ENCODE measurements at regions not wholly inside any gene's neighbourhood (a gene's known extent, or its start where the extent isn't known, plus 50 kb on each side); places are given as distances from the start of the nearest gene placed in this dataset.

GRCh38 chr16:5196204-5196603 is 98.6 kb upstream of the EEF2KMT start:
- Histone ChIP-seq H3K4me3 (no peak overlapping the region), H3K36me3 (no peaks in the 10 kb centered on the region), H3K27me3 (peaks cover 0 to 4% (median 0%) of the 10 kb centered on the region in 4 donors), H3K4me1 (no peaks in the 10 kb centered on the region), H3K27ac (no peak overlapping the region), H3K9me3 (no peaks in the 10 kb centered on the region)
- ATAC-seq, result no peak
- TF ChIP-seq CTCF (IDR thresholded peaks at IDR 0.05), result no peak
- no peak for FAIRE-seq
- intact Hi-C loops (cut with DNase I), result no loop called here
- no peak for DNase-seq
- WGBS, 2 donors, result 58 to 78% methylated on average over 3 of the region's 3 CpGs

- DNase-seq (no peak), ATAC-seq (no peak), FAIRE-seq (no peak)
- H3K9me3 ChIP-seq, result no peaks in the 10 kb centered on the region
- peaks cover 0 to 4% (median 0%) of the 10 kb centered on the region in 4 donors for H3K27me3 ChIP-seq
- no peak overlapping the region for H3K27ac ChIP-seq
- TF ChIP-seq CTCF (IDR thresholded peaks at IDR 0.05), result no peak
- H3K4me3 ChIP-seq, result no peak overlapping the region
- 53 to 56% methylated on average over 11 of the region's 11 CpGs for WGBS, 2 donors
- H3K36me3 ChIP-seq, result no peaks in the 10 kb centered on the region
- intact Hi-C loops (cut with DNase I), result no loop called here
- no peaks in the 10 kb centered on the region for H3K4me1 ChIP-seq
These were observed 96.3 kb upstream of the EEF2KMT start for GRCh38 chr16:5193861-5194260.

GRCh38 chr16:5188989-5189352 is 91.4 kb upstream of the EEF2KMT start:
- DNase-seq, result no peak
- ATAC-seq, result no peak
- H3K9me3 ChIP-seq, result no peaks in the 10 kb centered on the region
- no peak for FAIRE-seq
- no peak for TF ChIP-seq CTCF (IDR thresholded peaks at IDR 0.05)
- intact Hi-C loops (cut with DNase I), result no loop called here
- no peaks in the 10 kb centered on the region for H3K36me3 ChIP-seq
- H3K4me3 ChIP-seq, result no peak overlapping the region
- no peaks in the 10 kb centered on the region for H3K4me1 ChIP-seq
- H3K27ac ChIP-seq, result no peak overlapping the region
- H3K27me3 ChIP-seq, result no peaks in the 10 kb centered on the region
- 67 to 76% methylated on average over 1 of the region's 1 CpG for WGBS, 2 donors

- Histone ChIP-seq H3K27me3 (no peaks in the 10 kb centered on the region), H3K4me1 (no peaks in the 10 kb centered on the region), H3K4me3 (no peak overlapping the region), H3K27ac (no peak overlapping the region), H3K36me3 (no peaks in the 10 kb centered on the region), H3K9me3 (no peaks in the 10 kb centered on the region)
- FAIRE-seq, result no peak
- TF ChIP-seq CTCF (IDR thresholded peaks at IDR 0.05), result no peak
- no peak for DNase-seq
- no peak for ATAC-seq
- 9 to 11% methylated on average over 10 of the region's 10 CpGs for WGBS, 2 donors
- intact Hi-C loops (cut with DNase I), result no loop called here
These were observed 90.9 kb upstream of the EEF2KMT start for GRCh38 chr16:5188318-5188988.

GRCh38 chr16:5187402-5187952 is 89.9 kb upstream of the EEF2KMT start:
- DNase-seq, result no peak
- TF ChIP-seq CTCF (IDR thresholded peaks at IDR 0.05), result no peak
- intact Hi-C loops (cut with DNase I), result no loop called here

More at GRCh38 chr16:5187402-5187952, 89.9 kb upstream of the EEF2KMT start:
- Histone ChIP-seq H3K27me3 (no peaks in the 10 kb centered on the region), H3K36me3 (no peaks in the 10 kb centered on the region), H3K4me3 (no peak overlapping the region), H3K4me1 (no peaks in the 10 kb centered on the region), H3K27ac (no peak overlapping the region), H3K9me3 (no peaks in the 10 kb centered on the region)
- FAIRE-seq (no peak), ATAC-seq (no peak)
- 69 to 79% methylated on average over 14 of the region's 14 CpGs for WGBS, 2 donors
